Neural cell (in vitro differentiated cells): ENCODE measurements at regions not wholly inside any gene's neighbourhood (a gene's known extent, or its start where the extent isn't known, plus 50 kb on each side); places are given as distances from the start of the nearest gene placed in this dataset.

ENCODE experiments used
- H2AFZ ChIP-seq: fragments of 200-600, 300-800 bp; sonication (generic), shearing (Covaris generic); 2 replicates; pipeline ENCODE4 v1.6.0; 2014; ENCODE audit warnings: low read depth, mild to moderate bottlenecking, antibody characterized with exemption, low read length, moderate library complexity
- H3F3A ChIP-seq: fragments of 200-600 bp; shearing (Covaris generic); 2 replicates; pipeline ENCODE4 v1.6.1; 2016; ENCODE audit warnings: mild to moderate bottlenecking, moderate library complexity, mixed read lengths, antibody characterized with exemption, low read length; ENCODE audit not compliant: insufficient read depth, poor library complexity, severe bottlenecking
- H3K27ac ChIP-seq: fragments of 200-600, 300-800 bp; sonication (generic), shearing (Covaris generic); 2 replicates; pipeline ENCODE4 v1.5.1; 2014; ENCODE audit warnings: mild to moderate bottlenecking, low read length, moderate library complexity
- H3K27me3 ChIP-seq: fragments of 300-800, 200-600 bp; sonication (generic), shearing (Covaris generic); 2 replicates; pipeline ENCODE4 v1.6.0; 2014; ENCODE audit warnings: mild to moderate bottlenecking, low read depth, low read length, moderate library complexity; ENCODE audit not compliant: insufficient read depth
- H3K36me3 ChIP-seq: fragments of 300-800, 200-600 bp; sonication (generic), shearing (Covaris generic); 2 replicates; pipeline ENCODE4 v1.5.1; 2014; ENCODE audit warnings: mild to moderate bottlenecking, antibody characterized with exemption, low read length, moderate library complexity; ENCODE audit not compliant: insufficient read depth
- H3K4me2 ChIP-seq: fragments of 300-800, 200-600 bp; sonication (generic), shearing (Covaris generic); 2 replicates; pipeline ENCODE4 v1.6.0; 2014; ENCODE audit warnings: mild to moderate bottlenecking, low read length
- H3K4me3 ChIP-seq: fragments of 300-800, 200-600 bp; sonication (generic), shearing (Covaris generic); 2 replicates; pipeline ENCODE4 v1.5.1; 2014; ENCODE audit warnings: mild to moderate bottlenecking, low read length, moderate library complexity
- H3K79me2 ChIP-seq: fragments of 200-600 bp; shearing (Covaris generic); replicated peaks from 2 replicates; pipeline ENCODE4 v1.6.0; 2014; ENCODE audit warnings: mild to moderate bottlenecking, low read length, moderate library complexity; ENCODE audit not compliant: insufficient read depth
- H3K9ac ChIP-seq: fragments of 300-800, 200-600 bp; sonication (generic), shearing (Covaris generic); 2 replicates; pipeline ENCODE4 v1.6.1; 2016; ENCODE audit warnings: mild to moderate bottlenecking, low read length, mixed read lengths
- H3K9me2 ChIP-seq: fragments of 200-600 bp; shearing (Covaris generic); 2 replicates; pipeline ENCODE4 v1.6.1; 2016; ENCODE audit warnings: mild to moderate bottlenecking, low read length, mixed read lengths; ENCODE audit not compliant: insufficient read depth
- H3K9me3 ChIP-seq: fragments of 200-600, 300-800 bp; sonication (generic), shearing (Covaris generic); 2 replicates; pipeline ENCODE4 v1.6.1; 2016; ENCODE audit warnings: mild to moderate bottlenecking, mixed run types, low read length, moderate library complexity, mixed read lengths
- H4K20me1 ChIP-seq: fragments of 200-600 bp; shearing (Covaris generic); 2 replicates; pipeline ENCODE4 v1.6.1; 2016; ENCODE audit warnings: mild to moderate bottlenecking, mixed run types; ENCODE audit not compliant: insufficient read depth
- EP300 ChIP-seq: fragments of 450-650 bp; conservative IDR thresholded peaks from 2 replicates; pipeline ENCODE4 v1.6.1; 2014; ENCODE audit warnings: antibody characterized with exemption, mild to moderate bottlenecking, moderate library complexity; ENCODE audit not compliant: poor library complexity, severe bottlenecking
- EZH2 ChIP-seq: fragments of 200-600, 300-800 bp; shearing (Covaris generic), sonication (generic); IDR thresholded peaks from 2 replicates; pipeline ENCODE4 v1.6.1; 2014; ENCODE audit warnings: antibody characterized with exemption, low read length, borderline replicate concordance, mild to moderate bottlenecking; ENCODE audit not compliant: insufficient read depth, poor library complexity, severe bottlenecking
- MXI1 ChIP-seq: fragments of 450-650 bp; conservative IDR thresholded peaks from 2 replicates; pipeline ENCODE4 v1.6.1; 2014; ENCODE audit warnings: antibody characterized with exemption, mild to moderate bottlenecking; ENCODE audit not compliant: poor library complexity, severe bottlenecking
- POLR2AphosphoS5 ChIP-seq: IDR thresholded peaks from 2 replicates; pipeline ENCODE4 v1.6.1; 2012
- RAD21 ChIP-seq: fragments of 450-650 bp; conservative IDR thresholded peaks from 2 replicates; pipeline ENCODE4 v1.6.1; 2014; ENCODE audit warnings: antibody characterized with exemption, mild to moderate bottlenecking, moderate library complexity
- SMC3 ChIP-seq: fragments of 450-650 bp; conservative IDR thresholded peaks from 2 replicates; pipeline ENCODE4 v1.6.1; 2014; ENCODE audit warnings: antibody characterized with exemption, mild to moderate bottlenecking, moderate library complexity; ENCODE audit not compliant: poor library complexity
- TAF1 ChIP-seq: IDR thresholded peaks from 2 replicates; pipeline ENCODE4 v1.6.1; 2012; ENCODE audit warnings: low read depth
- TF ChIP-seq, protein P1 (sequence below): IDR thresholded peaks from 2 replicates; pipeline ENCODE4 v1.6.1; 2012; ENCODE audit warnings: borderline replicate concordance
- TF ChIP-seq, protein P2 (sequence below): fragments of 450-650 bp; IDR thresholded peaks from 2 replicates; pipeline ENCODE4 v1.5.1; 2014; ENCODE audit warnings: antibody characterized with exemption, mild to moderate bottlenecking, moderate library complexity; ENCODE audit not compliant: poor library complexity, severe bottlenecking

DNA sequence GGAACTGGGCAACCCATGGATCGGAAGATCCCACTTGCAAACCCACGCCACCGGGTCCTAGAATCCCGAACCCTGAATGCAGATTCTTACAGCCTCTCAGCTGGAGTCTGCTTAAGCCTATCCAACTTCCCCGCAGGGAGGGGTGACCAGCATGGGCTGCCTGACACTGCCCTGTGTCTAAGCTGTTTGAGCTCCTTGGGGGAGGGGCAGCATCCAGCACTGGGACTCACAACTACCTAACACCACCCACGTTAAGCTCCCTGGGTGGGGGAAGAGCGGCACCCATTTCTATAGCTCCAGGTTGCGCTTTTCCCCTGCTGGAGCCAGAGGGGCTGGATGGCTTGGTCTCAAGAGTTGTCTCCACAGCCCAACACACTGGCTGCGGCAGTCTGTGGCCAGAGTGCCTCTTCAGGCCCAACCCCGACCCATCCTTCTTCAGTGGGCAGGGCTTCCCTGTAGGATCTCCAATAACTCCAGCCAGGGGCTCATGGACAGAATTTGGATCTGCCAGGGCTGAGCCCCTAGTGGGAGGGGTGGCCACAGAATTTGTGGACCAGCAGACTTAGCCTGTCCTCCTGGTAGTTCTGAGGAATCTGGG, 649.2 kb downstream of the TUSC7 start:
- H2AFZ ChIP-seq = no peak overlapping the region

DNA sequence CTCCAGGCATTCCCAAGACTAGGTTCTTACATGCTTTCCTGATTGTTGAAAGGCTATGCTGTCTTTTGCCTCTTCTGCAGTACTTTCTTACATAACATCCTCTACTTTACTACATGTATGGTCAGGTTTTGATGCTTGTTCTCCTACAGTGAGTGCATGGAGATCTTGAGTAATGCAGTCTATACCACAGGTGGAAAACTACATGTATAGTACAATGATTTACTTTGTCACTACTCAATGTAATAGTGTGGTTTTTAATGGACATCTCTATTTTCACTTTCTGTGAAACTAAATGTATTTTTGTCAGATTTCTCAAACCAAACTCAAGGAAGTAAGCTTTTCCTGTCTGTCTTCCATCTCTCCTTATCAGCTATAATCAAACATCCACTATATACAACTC, 657.0 kb downstream of the TUSC7 start:
- H3K36me3 ChIP-seq = no peaks in the 10 kb centered on the region

More for the DNA sequence above, 649.2 kb downstream of the TUSC7 start:
- no peaks in the 10 kb centered on the region for H3F3A ChIP-seq
- H3K4me2 ChIP-seq = no peak overlapping the region
- H3K27ac ChIP-seq = no peak overlapping the region
- no peaks in the 10 kb centered on the region for H4K20me1 ChIP-seq
- no peaks in the 10 kb centered on the region for H3K36me3 ChIP-seq
- H3K27me3 ChIP-seq = no peaks in the 10 kb centered on the region
- H3K9me3 ChIP-seq = peaks cover 6% of the 10 kb centered on the region
- H3K9ac ChIP-seq = no peak overlapping the region
- no peak overlapping the region for H3K4me3 ChIP-seq
- H3K79me2 ChIP-seq = no peaks in the 10 kb centered on the region
- TF ChIP-seq POLR2AphosphoS5 (no peak), SMC3 (no peak), EP300 (no peak), MXI1 (no peak), TAF1 (no peak), EZH2 (no peak), RAD21 (no peak)
- TF ChIP-seq, protein P1, sequence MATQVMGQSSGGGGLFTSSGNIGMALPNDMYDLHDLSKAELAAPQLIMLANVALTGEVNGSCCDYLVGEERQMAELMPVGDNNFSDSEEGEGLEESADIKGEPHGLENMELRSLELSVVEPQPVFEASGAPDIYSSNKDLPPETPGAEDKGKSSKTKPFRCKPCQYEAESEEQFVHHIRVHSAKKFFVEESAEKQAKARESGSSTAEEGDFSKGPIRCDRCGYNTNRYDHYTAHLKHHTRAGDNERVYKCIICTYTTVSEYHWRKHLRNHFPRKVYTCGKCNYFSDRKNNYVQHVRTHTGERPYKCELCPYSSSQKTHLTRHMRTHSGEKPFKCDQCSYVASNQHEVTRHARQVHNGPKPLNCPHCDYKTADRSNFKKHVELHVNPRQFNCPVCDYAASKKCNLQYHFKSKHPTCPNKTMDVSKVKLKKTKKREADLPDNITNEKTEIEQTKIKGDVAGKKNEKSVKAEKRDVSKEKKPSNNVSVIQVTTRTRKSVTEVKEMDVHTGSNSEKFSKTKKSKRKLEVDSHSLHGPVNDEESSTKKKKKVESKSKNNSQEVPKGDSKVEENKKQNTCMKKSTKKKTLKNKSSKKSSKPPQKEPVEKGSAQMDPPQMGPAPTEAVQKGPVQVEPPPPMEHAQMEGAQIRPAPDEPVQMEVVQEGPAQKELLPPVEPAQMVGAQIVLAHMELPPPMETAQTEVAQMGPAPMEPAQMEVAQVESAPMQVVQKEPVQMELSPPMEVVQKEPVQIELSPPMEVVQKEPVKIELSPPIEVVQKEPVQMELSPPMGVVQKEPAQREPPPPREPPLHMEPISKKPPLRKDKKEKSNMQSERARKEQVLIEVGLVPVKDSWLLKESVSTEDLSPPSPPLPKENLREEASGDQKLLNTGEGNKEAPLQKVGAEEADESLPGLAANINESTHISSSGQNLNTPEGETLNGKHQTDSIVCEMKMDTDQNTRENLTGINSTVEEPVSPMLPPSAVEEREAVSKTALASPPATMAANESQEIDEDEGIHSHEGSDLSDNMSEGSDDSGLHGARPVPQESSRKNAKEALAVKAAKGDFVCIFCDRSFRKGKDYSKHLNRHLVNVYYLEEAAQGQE = no peak
- TF ChIP-seq, protein P2, sequence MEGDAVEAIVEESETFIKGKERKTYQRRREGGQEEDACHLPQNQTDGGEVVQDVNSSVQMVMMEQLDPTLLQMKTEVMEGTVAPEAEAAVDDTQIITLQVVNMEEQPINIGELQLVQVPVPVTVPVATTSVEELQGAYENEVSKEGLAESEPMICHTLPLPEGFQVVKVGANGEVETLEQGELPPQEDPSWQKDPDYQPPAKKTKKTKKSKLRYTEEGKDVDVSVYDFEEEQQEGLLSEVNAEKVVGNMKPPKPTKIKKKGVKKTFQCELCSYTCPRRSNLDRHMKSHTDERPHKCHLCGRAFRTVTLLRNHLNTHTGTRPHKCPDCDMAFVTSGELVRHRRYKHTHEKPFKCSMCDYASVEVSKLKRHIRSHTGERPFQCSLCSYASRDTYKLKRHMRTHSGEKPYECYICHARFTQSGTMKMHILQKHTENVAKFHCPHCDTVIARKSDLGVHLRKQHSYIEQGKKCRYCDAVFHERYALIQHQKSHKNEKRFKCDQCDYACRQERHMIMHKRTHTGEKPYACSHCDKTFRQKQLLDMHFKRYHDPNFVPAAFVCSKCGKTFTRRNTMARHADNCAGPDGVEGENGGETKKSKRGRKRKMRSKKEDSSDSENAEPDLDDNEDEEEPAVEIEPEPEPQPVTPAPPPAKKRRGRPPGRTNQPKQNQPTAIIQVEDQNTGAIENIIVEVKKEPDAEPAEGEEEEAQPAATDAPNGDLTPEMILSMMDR = no peak
- H3K9me2 ChIP-seq = no peaks in the 10 kb centered on the region

More for the DNA sequence above, 657.0 kb downstream of the TUSC7 start:
- H3K4me2 ChIP-seq = no peak overlapping the region
- no peak for TF ChIP-seq TAF1
- TF ChIP-seq EP300 = no peak
- TF ChIP-seq RAD21 = no peak
- no peaks in the 10 kb centered on the region for H3K9me2 ChIP-seq
- H2AFZ ChIP-seq = no peak overlapping the region
- no peak overlapping the region for H3K9ac ChIP-seq
- no peaks in the 10 kb centered on the region for H3F3A ChIP-seq
- no peak overlapping the region for H3K4me3 ChIP-seq
- no peaks in the 10 kb centered on the region for H4K20me1 ChIP-seq
- no peak overlapping the region for H3K27ac ChIP-seq
- no peaks in the 10 kb centered on the region for H3K79me2 ChIP-seq
- H3K9me3 ChIP-seq = no peaks in the 10 kb centered on the region
- H3K27me3 ChIP-seq = no peaks in the 10 kb centered on the region
